ENCODE measurements at regions not wholly inside any gene's neighbourhood (a gene's known extent, or its start where the extent isn't known, plus 50 kb on each side); places are given as distances from the start of the nearest gene placed in this dataset.

- Histone ChIP-seq H3K27me3 (ENCODE audit: low read depth) (no peaks in the 10 kb centered on the region), H3K4me1 (no peaks in the 10 kb centered on the region), H3K9me3 (no peaks in the 10 kb centered on the region), H3K36me3 (replicated peaks) (no peaks in the 10 kb centered on the region), H3K4me3 (no peak overlapping the region)
- DNase-seq (ENCODE audit: low spot score in 2 of 2), result no peak
- in situ Hi-C loops (cut with MboI; ENCODE audit: low sequenced_read_pairs), result no loop called here
Measured at GRCh38 chr4:149026696-149027095, 584.5 kb upstream of the NR3C2 start.

DNA sequence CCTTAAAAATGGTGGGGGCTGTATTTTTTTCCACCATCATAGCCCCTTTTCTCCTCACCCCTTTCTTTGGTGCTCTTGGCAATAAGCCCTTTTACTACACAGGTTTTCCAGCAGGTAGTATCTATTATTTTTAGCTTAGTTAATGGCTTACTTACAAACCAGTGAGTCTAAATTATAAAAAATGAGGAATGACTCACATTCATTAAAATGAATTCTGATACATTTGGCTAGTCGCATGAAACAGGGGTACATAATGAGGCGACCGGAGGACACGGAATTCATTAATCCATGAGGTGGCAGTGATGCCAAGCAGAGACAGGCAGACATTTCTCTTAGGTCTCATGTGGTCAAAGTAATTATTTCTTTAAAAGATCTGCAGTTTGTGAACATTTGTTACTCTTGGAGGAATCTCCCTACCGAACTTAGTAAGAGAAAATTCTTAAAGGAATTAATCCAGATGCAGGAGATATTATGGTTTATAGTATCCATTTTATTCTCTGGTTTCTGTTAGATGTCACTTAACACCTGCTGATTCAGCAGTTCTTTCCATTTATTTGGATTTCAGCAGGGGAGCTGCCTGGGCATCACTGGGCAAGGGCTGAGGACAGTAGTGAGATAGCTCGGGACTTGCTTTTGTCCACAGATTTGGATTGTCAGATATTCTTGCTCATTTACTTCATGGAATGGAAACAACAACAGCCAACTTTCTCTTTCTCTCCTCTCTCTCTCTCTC is 575.0 kb upstream of the NR3C2 start:
- H3K4me1 ChIP-seq, result no peaks in the 10 kb centered on the region
- DNase-seq (ENCODE audit: low spot score in 2 of 2), result no peak
- no peak overlapping the region for H3K4me3 ChIP-seq
- no peaks in the 10 kb centered on the region for H3K9me3 ChIP-seq
- no peaks in the 10 kb centered on the region for H3K36me3 ChIP-seq (replicated peaks)
- in situ Hi-C loops (cut with MboI; ENCODE audit: low sequenced_read_pairs), result no loop called here
- no peaks in the 10 kb centered on the region for H3K27me3 ChIP-seq (ENCODE audit: low read depth)

- Histone ChIP-seq H3K36me3 (replicated peaks) (no peaks in the 10 kb centered on the region), H3K4me1 (no peaks in the 10 kb centered on the region), H3K9me3 (no peaks in the 10 kb centered on the region), H3K4me3 (no peak overlapping the region), H3K27me3 (ENCODE audit: low read depth) (no peaks in the 10 kb centered on the region)
- no peak for DNase-seq (ENCODE audit: low spot score in 2 of 2)
- in situ Hi-C loops (cut with MboI; ENCODE audit: low sequenced_read_pairs), result no loop called here
Measured at GRCh38 chr4:149009223-149009622, 567.0 kb upstream of the NR3C2 start.

- no peak for DNase-seq (ENCODE audit: low spot score in 2 of 2)
- Histone ChIP-seq H3K4me3 (no peak overlapping the region), H3K4me1 (no peaks in the 10 kb centered on the region), H3K27me3 (ENCODE audit: low read depth) (no peaks in the 10 kb centered on the region), H3K36me3 (replicated peaks) (no peaks in the 10 kb centered on the region), H3K9me3 (no peaks in the 10 kb centered on the region)
- in situ Hi-C loops (cut with MboI; ENCODE audit: low sequenced_read_pairs), result no loop called here
Measured at GRCh38 chr4:149008415-149009025, 566.3 kb upstream of the NR3C2 start.

DNA sequence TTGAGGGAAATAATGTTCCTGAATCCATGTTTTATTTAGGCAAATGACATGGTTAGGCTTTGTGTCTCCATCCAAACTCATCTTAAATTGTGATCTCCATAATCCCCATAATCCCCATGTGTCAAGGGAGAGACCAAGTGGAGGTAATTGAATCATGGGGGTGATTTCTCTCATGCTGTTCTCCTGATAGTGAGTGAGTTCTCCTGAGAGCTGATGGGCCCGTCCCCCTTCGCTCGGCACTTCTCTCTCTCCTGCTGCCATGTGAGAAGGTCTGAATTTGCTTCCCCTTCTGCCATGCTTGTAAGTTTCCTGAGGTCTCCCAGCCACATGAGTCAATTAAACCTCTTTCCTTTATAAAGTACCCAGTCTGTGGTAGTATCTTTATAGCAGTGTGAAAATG is 563.0 kb upstream of the NR3C2 start:
- DNase-seq (ENCODE audit: low spot score in 2 of 2), result no peak
- Histone ChIP-seq H3K4me3 (no peak overlapping the region), H3K27me3 (ENCODE audit: low read depth) (no peaks in the 10 kb centered on the region), H3K9me3 (no peaks in the 10 kb centered on the region), H3K4me1 (no peaks in the 10 kb centered on the region), H3K36me3 (replicated peaks) (no peaks in the 10 kb centered on the region)
- in situ Hi-C loops (cut with MboI; ENCODE audit: low sequenced_read_pairs), result no loop called here

GRCh38 chr4:148999924-149000323 is 557.7 kb upstream of the NR3C2 start:
- in situ Hi-C loops (cut with MboI; ENCODE audit: low sequenced_read_pairs), result no loop called here
- DNase-seq (ENCODE audit: low spot score in 2 of 2), result no peak
- H3K27me3 ChIP-seq (ENCODE audit: low read depth), result no peaks in the 10 kb centered on the region
- H3K4me3 ChIP-seq, result no peak overlapping the region
- H3K36me3 ChIP-seq (replicated peaks), result no peaks in the 10 kb centered on the region
- H3K9me3 ChIP-seq, result no peaks in the 10 kb centered on the region
- H3K4me1 ChIP-seq, result no peaks in the 10 kb centered on the region

DNA sequence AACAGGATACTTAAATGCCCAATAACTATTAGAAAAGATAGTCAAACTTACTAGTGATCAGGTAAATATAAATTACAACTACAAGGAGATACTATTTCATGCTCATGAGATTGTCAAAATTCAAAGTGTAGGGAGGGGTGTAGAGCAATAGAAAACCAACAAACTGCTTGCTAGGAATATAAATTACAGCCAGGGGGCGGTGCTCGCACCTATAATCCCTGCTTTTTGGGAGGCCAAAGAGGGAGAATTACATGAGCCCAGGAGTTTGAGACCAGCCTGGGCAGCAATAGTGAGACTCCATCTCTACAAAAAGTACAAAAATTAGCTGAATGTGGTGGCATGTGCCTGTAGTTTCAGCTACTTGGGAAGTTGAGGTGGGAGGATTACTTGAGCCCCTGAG is 556.5 kb upstream of the NR3C2 start:
- Histone ChIP-seq H3K36me3 (replicated peaks) (no peaks in the 10 kb centered on the region), H3K4me1 (no peaks in the 10 kb centered on the region), H3K27me3 (ENCODE audit: low read depth) (no peaks in the 10 kb centered on the region), H3K9me3 (no peaks in the 10 kb centered on the region), H3K4me3 (no peak overlapping the region)
- peak; percentile 22 to 56 for DNase-seq (ENCODE audit: low spot score in 2 of 2)
- in situ Hi-C loops (cut with MboI; ENCODE audit: low sequenced_read_pairs), result no loop called here

- in situ Hi-C loops (cut with MboI; ENCODE audit: low sequenced_read_pairs), result no loop called here
Measured at GRCh38 chr4:148986951-148987350, 544.7 kb upstream of the NR3C2 start.

DNA sequence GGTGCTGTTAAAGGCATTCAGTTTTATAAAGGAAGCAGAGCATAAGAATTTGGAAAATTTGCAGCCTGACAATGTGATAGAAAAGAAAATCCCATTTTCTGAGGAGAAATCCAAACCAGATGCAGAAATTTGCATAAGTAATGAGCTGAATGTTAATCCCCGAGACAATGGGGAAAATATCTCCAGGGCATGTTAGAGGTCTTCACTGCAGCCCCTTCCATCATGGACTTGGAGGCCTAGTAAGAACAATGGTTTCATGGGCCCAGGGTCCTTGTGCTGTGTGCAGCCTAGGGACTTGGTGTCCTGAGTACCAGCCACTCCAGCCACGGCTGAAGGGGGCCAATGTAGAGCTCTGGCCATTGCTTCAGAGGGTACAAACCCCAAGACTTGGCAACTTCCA is 542.7 kb upstream of the NR3C2 start:
- Histone ChIP-seq H3K36me3 (replicated peaks) (no peaks in the 10 kb centered on the region), H3K9me3 (peaks cover 2% of the 10 kb centered on the region; the same call in 1 of the 2 replicates), H3K4me3 (no peak overlapping the region), H3K4me1 (peaks cover 16% of the 10 kb centered on the region), H3K27me3 (ENCODE audit: low read depth) (no peaks in the 10 kb centered on the region)
- DNase-seq (ENCODE audit: low spot score in 2 of 2), result peak; percentile 53 to 58
- in situ Hi-C loops (cut with MboI; ENCODE audit: low sequenced_read_pairs), result no loop called here

More at GRCh38 chr4:148986951-148987350, 544.7 kb upstream of the NR3C2 start:
- no peak for DNase-seq (ENCODE audit: low spot score in 2 of 2)
- peaks cover 2% of the 10 kb centered on the region; the same call in 1 of the 2 replicates for H3K9me3 ChIP-seq
- peaks cover 16% of the 10 kb centered on the region for H3K4me1 ChIP-seq
- H3K4me3 ChIP-seq, result no peak overlapping the region
- H3K27me3 ChIP-seq (ENCODE audit: low read depth), result no peaks in the 10 kb centered on the region
- H3K36me3 ChIP-seq (replicated peaks), result no peaks in the 10 kb centered on the region

- H3K9me3 ChIP-seq, result peaks cover 2% of the 10 kb centered on the region; the same call in 1 of the 2 replicates
- H3K36me3 ChIP-seq (replicated peaks), result no peaks in the 10 kb centered on the region
- in situ Hi-C loops (cut with MboI; ENCODE audit: low sequenced_read_pairs), result no loop called here
- DNase-seq (ENCODE audit: low spot score in 2 of 2), result no peak
- no peaks in the 10 kb centered on the region for H3K27me3 ChIP-seq (ENCODE audit: low read depth)
- H3K4me1 ChIP-seq, result peaks cover 13% of the 10 kb centered on the region
- no peak overlapping the region for H3K4me3 ChIP-seq
Measured at GRCh38 chr4:148982200-148982599, 540.0 kb upstream of the NR3C2 start.

DNA sequence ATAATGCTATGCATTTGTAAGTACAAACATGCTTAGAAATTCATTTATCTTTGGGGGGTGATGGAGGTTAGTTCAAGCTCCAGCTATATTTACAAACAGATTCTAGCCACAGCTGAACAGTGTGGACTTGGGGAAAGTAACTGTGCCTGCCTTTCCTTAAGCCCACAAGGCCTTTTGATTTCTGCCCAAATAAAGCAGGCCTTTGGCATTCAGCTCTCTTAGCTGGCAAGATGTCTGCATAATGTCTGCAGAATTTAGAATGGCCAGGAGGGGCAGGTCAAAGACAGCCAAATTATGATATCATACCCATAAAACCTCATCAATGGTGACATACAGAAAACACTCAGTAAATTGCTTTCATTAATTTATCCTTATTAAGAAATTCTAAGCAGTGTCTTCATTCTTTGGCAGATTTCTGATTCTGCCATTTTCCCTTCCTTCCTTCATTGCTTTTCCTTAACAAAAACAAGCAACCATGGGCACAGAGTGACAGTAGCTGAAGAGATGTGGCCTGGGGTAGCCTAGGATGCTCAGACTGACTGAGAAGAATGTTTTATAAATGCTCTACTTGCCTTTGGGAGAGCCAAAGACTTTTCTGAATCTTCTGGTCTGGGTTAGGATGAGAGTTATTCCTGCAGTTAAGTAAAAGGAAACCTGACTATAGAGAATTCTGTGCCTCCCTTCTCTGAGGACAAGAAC is 538.7 kb upstream of the NR3C2 start:
- in situ Hi-C loops (cut with MboI; ENCODE audit: low sequenced_read_pairs), result no loop called here
- Histone ChIP-seq H3K9me3 (peaks cover 2% of the 10 kb centered on the region; the same call in 1 of the 2 replicates), H3K4me3 (no peak overlapping the region), H3K27me3 (ENCODE audit: low read depth) (no peaks in the 10 kb centered on the region), H3K4me1 (peaks cover 13% of the 10 kb centered on the region), H3K36me3 (replicated peaks) (no peaks in the 10 kb centered on the region)
- no peak for DNase-seq (ENCODE audit: low spot score in 2 of 2)

DNA sequence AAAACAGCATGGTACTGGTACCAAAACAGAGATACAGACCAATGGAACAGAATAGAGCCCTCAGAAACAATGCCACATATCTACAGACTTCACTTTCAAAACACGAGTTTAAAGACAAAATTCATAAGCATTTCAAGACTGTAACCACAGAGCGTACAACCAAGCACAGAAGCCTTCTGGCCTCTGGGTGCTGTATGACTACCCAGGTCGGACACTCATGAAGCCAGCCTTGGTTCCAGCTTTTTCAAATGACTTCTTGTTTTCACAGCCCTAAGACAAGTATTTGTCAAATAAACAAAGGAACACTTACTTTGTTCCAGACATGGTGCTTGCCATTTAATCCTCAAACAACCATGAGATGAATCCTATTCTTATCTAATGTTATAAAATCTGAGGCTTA is 536.1 kb upstream of the NR3C2 start:
- no peak for DNase-seq (ENCODE audit: low spot score in 2 of 2)
- in situ Hi-C loops (cut with MboI; ENCODE audit: low sequenced_read_pairs), result no loop called here

GRCh38 chr4:148975464-148975863 is 533.2 kb upstream of the NR3C2 start:
- H3K4me1 ChIP-seq, result no peaks in the 10 kb centered on the region
- H3K36me3 ChIP-seq (replicated peaks), result no peaks in the 10 kb centered on the region
- in situ Hi-C loops (cut with MboI; ENCODE audit: low sequenced_read_pairs), result no loop called here
- H3K27me3 ChIP-seq (ENCODE audit: low read depth), result no peaks in the 10 kb centered on the region
- no peak for DNase-seq (ENCODE audit: low spot score in 2 of 2)
- no peak overlapping the region for H3K4me3 ChIP-seq
- no peaks in the 10 kb centered on the region for H3K9me3 ChIP-seq

More for the DNA sequence above, 536.1 kb upstream of the NR3C2 start:
- Histone ChIP-seq H3K36me3 (replicated peaks) (no peaks in the 10 kb centered on the region), H3K4me1 (no peaks in the 10 kb centered on the region), H3K4me3 (no peak overlapping the region), H3K27me3 (ENCODE audit: low read depth) (no peaks in the 10 kb centered on the region), H3K9me3 (no peaks in the 10 kb centered on the region)

DNA sequence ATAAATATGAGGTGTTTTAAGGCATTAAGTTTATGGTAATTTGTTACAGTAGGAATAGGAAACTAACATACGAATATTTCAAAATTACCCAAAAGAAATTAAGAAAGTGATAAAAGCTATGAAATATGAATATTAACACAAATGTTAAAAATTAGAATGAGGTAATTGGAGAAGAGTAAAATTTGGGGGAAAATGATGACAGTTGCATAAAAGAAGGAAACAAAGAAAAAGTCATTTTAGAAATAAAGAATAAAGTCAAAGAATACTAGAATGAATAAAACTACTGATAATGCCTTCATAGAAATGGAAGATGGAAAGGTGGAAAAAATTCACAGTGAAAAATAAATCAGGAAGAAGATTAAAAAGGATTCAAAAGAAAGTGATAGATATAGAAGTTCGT is 522.9 kb upstream of the NR3C2 start:
- H3K36me3 ChIP-seq (replicated peaks), result no peaks in the 10 kb centered on the region
- H3K4me1 ChIP-seq, result no peaks in the 10 kb centered on the region
- no peaks in the 10 kb centered on the region for H3K27me3 ChIP-seq (ENCODE audit: low read depth)
- DNase-seq (ENCODE audit: low spot score in 2 of 2), result no peak
- no peaks in the 10 kb centered on the region for H3K9me3 ChIP-seq
- H3K4me3 ChIP-seq, result no peak overlapping the region
- in situ Hi-C loops (cut with MboI; ENCODE audit: low sequenced_read_pairs), result no loop called here
